Erythroblast (primary cell): ENCODE measurements at regions not wholly inside any gene's neighbourhood (a gene's known extent, or its start where the extent isn't known, plus 50 kb on each side); places are given as distances from the start of the nearest gene placed in this dataset.

Source experiments
- GATA1 ChIP-seq: IDR thresholded peaks from 2 replicates; pipeline ENCODE4 v1.6.1; 2011; ENCODE audit warnings: low read depth, mild to moderate bottlenecking, control low read depth, low read length, moderate library complexity
- POLR2A ChIP-seq: IDR thresholded peaks from 2 replicates; pipeline ENCODE4 v1.6.1; 2011; ENCODE audit warnings: mild to moderate bottlenecking, low read length

GRCh38 chr3:193794002-193794881, 201.2 kb downstream of the OPA1 start:
- TF ChIP-seq POLR2A (no peak), GATA1 (no peak)
